ENCODE measurements at regions not wholly inside any gene's neighbourhood (a gene's known extent, or its start where the extent isn't known, plus 50 kb on each side); places are given as distances from the start of the nearest gene placed in this dataset.
"Not testable (repeated sequence)": the region's sequence is repeated elsewhere in the genome, so short reads cannot be mapped to it uniquely, and the experiment has no call there.

DNA sequence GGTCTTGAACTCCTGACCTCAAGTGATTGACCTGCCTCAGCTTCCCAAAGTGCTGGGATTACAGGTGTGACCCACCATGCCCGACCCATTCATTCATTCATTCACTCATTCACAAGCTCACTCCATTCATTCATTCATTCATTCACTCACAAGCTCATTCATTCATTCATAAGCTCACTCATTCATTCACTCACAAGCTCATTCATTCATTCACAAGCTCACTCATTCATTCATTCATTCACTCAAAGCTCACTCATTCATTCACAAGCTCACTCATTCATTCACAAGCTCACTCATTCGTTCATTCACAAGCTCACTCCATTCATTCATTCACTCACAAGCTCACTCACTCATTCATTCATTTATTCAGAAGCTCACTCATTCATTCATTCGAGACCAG, 198.6 kb downstream of the SHOX start:
- DNase-seq = no peak

DNA sequence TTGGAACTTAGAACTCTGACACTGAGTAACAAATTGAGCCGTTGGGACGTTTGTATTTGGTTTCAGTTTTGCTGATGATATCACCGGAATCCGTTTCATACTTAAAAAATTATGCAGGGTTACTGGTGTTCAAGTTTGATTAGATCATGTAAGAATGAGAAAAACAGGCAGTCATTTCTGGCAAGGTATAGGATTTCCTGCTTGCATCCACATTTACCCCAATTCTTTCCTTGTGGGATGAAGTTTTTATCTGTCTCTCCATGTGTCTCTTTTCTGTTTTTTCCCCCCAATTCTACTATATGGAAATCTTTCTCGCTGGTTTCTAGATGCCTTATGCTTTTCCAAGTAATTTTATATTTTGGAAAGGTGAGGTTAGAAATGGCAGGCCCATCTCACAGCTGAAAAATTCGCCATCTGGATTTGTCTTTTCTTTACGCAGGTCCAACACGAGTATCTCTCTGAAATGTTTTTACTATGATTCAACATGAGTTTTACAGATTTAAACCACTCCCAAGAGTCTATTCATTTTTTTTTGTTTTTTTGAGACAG, 197.9 kb downstream of the SHOX start:
- DNase-seq = no peak

DNA sequence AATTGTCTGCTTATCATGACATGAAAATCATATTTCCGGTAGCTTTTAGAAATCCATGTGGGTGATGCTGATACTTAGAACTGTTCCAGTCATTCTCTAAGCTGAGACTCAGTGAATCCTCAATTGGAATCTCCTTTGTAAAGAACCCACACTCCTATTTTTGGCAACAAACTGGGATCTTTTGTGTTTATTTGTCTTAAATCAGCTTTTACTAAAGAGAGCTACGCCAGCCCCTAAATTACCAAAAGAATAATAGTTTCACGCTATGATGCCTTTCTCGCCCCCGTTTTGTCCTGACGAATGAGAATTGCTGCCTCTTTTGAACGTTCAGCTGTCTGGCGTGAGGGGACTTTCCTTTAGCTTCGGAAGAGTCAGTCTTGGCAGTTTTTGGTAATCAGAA, 195.9 kb downstream of the SHOX start:
- no peak for DNase-seq

DNA sequence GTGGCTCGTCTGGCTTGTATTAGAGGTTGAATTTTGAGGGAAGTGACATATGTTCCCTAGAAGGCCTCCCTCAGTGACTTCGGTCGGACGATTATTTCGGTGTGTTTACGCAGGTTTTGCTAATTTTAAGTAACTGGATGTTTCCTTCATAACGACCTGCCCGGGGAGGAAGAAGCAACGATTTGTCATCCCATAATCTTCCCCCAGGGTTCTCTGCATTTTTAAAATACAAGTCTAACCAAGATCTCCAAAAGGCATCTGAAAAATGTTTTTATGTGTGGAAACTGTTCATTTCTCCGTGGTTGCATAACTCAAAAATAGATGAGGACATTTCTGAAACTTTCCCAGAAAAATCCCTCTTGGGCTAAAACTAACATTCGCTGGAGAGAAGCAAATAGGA, 195.4 kb downstream of the SHOX start:
- DNase-seq = no peak

GRCh38 chrX:823073-823472, 192.5 kb downstream of the SHOX start:
- not testable (repeated sequence) for DNase-seq

DNA sequence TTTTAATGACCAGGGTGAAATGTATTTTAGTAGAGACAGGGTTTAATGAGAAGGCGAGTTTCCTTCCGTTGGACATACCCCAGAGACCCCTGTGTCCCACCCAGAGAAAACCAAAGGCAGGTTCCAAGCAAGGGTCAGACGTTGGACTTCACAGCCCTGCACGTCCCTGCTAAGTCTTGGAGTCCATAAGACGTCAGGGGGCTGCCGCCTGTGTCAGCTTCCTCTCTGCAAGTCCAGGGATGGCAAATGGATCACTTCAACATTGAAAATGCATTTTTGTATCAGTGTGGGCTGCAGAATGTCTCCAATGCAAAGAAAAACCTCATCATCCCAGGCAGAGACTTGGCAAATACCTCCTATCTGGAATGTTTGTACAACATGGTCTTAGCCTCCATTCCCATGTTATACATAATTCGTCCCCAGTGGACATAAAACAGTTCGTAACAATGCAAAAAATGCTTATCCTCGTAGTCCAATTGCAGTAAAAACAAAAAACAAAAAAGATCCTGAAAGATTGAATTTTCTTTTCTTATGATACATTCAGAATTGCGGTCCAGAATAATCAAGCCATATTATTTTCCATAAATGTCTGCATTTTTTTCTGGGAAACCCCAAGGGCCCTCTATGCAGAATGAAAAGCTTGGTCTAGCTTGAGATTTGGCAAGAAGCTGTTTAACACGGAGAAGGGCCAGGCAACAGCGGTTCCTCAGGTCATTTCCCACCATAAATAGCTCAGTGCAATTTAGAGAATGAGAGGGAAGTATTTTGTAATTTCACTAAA, 190.9 kb downstream of the SHOX start:
- no peak for DNase-seq

DNA sequence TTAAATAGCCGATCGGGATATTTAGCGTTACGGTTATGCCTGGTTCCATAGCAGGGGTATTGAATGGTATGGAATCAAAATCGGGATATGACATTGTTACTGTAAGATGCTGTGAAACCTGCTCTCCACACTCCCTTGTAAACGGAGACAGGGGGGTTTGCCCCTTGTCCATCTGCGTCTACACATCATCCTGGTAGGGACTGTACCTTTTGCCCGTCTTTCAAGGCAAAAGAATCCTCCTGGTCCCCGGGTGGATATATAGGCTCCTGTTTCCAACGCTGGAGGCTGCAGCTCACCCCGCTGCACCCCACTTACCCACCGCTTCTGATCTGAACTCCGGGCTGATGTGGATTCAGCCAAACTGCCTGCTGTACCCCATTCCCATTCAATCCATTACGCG, 189.1 kb downstream of the SHOX start:
- DNase-seq = no peak

DNA sequence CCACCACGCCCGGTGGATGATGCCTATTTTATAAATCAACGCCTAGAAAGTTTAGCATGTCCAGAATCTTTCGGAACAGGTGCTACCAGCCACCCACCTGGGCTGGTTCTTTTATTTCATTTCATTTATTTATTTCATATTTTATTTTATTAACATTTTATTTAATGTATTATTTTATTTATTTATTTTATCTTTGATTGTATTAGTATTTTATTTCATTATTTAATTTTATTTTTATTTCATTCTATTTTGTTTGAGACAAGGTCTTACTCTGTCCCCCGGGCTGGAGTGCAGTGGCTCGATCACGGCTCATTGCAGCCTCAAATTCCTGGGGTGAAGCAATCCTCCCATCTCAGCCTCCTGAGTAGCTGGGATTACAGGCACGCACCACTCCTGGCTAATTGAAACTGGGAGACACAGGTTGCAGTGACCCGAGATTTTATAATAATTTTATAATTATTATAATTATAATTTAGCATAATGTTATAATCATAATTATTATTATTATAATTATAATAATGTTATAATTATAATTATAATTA, 187.2 kb downstream of the SHOX start:
- no peak for DNase-seq

GRCh38 chrX:817147-817546, 186.6 kb downstream of the SHOX start:
- not testable (repeated sequence) for DNase-seq

DNA sequence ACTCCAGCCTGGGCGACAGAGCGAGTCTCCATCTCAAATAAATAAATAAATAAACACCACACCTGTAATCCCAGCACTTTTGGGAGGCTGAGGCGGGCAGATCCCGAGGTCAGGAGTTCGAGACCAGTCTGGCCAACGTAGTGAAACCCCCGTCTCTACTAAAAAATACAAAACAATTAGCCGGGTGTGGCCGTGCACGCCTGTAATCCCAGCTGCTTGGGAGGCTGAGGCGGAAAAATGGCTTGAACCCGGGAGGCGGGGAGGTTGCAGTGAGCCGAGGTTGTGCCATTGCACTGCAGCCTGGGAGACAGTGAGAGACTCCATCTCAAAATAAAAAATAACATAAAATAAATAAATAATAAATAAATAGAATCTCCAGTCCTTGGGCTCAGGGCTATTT, 185.8 kb downstream of the SHOX start:
- DNase-seq = no peak

DNA sequence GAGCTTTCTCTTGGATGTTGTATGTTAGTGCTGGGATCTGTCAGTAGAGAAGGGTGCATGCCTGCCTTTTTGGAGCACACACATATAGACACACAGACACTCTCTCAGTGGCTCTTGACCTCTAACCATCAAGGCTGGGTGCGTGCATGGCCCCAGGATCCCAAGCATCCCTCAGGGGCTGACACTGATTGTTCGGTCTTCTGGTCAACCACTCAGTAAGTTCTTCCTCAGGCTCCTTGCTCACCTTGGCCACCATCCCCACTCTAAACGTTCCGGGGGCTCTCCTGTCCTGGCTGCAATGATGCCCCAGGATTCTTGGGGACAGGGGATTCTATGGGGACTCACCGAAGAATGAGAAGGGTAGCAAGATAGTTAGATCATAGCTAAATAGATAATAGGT, 179.6 kb downstream of the SHOX start:
- DNase-seq = no peak

DNA sequence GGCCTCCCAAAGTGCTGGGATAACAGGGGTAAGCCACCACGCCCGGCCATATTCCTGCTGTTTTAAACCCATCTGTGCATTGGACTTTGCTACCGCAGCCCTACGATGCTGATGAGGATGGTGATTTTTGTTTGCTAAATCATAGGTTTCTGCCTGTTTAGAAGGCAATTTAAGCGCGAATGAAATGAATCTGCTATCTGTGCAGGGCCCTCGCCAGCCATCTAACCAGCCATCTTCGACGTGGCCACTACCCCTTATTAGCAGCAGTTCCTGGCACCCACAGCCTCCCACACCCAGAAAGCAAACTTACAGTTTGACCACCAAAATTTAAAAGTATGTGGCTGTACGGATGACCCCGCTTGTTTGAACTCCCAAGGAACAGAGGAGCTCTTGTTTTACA, 178.5 kb downstream of the SHOX start:
- no peak for DNase-seq

DNA sequence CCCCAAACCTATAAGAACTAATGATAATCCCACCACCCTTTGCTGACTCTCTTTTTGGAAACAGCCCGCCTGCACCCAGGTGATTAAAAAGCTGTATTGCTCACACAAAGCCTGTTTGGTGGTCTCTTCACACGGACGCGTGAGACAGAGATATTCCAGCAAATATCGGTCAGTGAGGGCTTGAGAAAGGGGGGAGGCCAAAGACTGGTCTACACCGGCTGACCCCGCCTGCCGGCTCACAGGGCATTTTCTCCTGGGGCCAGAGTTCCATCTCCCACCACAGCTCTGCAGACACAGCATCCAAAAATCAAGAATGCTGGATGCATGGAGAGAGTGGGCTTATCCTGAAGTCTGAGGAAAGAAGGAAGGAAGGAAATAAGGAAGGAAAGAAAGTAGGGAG, 176.0 kb downstream of the SHOX start:
- DNase-seq = no peak

- no peak for DNase-seq
Measured at GRCh38 chrX:805988-806387, 175.4 kb downstream of the SHOX start.

GRCh38 chrX:805103-805670, 174.6 kb downstream of the SHOX start:
- no peak for DNase-seq

DNA sequence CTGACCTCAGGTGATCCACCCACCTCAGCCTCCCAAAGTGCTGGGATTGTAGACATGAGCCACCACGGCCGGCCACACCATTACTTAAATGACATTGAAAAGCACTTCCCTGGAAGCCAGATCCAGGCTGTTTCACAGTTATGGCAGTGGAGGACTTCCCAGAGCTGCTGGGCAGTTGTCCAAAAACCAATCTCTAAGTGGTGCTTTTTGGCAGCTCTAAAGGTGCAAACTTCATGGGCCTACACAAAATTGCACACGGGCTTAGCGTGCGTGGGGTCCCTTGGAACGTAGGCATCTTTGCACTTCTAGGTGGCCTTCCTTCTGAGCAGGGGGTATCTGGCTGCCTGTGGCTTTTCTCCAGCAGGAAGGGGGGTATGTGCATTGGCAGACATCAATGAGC, 172.3 kb downstream of the SHOX start:
- DNase-seq = no peak

- no peak for DNase-seq
Measured at GRCh38 chrX:799808-800207, 169.2 kb downstream of the SHOX start.

- DNase-seq = no peak
Measured at GRCh38 chrX:794311-794710, 163.7 kb downstream of the SHOX start.

GRCh38 chrX:793216-793770, 162.7 kb downstream of the SHOX start:
- DNase-seq = no peak

DNA sequence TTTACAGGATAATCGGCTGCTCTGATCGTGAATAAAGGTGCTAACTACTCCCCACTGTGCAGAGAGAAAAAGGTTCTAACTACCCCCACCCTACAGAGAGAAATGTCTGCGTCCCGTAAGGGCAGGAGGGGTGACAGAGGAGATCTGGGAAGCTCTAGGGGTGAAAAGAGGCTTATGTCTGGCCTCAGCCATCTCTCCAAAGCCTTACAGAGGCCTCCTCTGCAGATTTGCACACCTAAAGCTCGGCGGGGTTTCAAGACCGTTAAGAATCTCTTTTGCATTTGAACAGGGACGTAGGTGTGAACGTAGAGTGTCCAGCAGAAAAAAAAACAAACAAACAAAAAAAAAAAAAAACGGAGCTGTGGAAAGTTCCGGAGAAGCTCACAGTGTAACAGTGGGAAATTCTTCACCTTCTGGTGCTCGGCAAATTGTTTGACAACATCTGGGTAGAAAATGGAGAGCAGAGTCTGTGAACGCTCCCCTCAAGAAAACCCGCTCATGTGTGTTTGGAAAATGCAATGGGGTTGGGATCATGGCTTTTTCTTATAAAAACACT, 161.0 kb downstream of the SHOX start:
- no peak for DNase-seq

- no peak for DNase-seq
Measured at GRCh38 chrX:790783-791360, 160.3 kb downstream of the SHOX start.

- DNase-seq = no peak
Measured at GRCh38 chrX:790041-790506, 159.5 kb downstream of the SHOX start.

DNA sequence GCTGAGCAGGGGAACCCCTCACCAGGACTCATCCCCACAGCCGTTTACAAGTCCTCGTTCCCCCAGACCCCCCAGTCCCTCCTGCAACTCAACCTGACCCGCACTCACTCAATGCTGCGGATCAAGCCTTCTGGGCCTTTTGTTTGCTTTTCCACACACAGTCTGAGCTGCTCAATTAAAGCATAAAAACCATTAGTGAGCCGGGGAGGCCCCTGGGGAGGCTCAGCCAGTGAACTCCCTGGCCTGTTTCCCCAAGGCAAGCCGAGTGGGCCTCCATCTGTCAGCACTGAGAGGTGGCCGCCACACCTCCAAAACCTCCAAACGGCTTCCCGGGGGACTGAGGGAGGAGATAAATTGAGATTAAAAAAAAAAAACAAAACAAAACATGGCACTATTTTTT, 158.5 kb downstream of the SHOX start:
- DNase-seq = no peak
